ENCODE measurements at regions not wholly inside any gene's neighbourhood (a gene's known extent, or its start where the extent isn't known, plus 50 kb on each side); places are given as distances from the start of the nearest gene placed in this dataset.

- DNase-seq: no peak
Observed at GRCh38 chr2:16008856-16009255, 68.5 kb downstream of the MYCN start.

- DNase-seq: no peak
Observed at GRCh38 chr2:16008331-16008850, 68.0 kb downstream of the MYCN start.

- DNase-seq: no peak
Observed at GRCh38 chr2:16007167-16007934, 67.0 kb downstream of the MYCN start.

- no peak for DNase-seq
Observed at GRCh38 chr2:16006537-16007166, 66.3 kb downstream of the MYCN start.

GRCh38 chr2:16005816-16006536, 65.6 kb downstream of the MYCN start:
- no peak for DNase-seq

- DNase-seq: no peak
Observed at GRCh38 chr2:16005389-16005788, 65.0 kb downstream of the MYCN start.

GRCh38 chr2:16003809-16004208, 63.5 kb downstream of the MYCN start:
- no peak for DNase-seq

GRCh38 chr2:16003152-16003551, 62.8 kb downstream of the MYCN start:
- DNase-seq: no peak

GRCh38 chr2:16002575-16002974, 62.2 kb downstream of the MYCN start:
- DNase-seq: no peak

- DNase-seq: no peak
Observed at GRCh38 chr2:16002144-16002543, 61.8 kb downstream of the MYCN start.

- DNase-seq: no peak
Observed at GRCh38 chr2:16000642-16001041, 60.3 kb downstream of the MYCN start.

GRCh38 chr2:15999596-16000469, 59.5 kb downstream of the MYCN start:
- DNase-seq: no peak

GRCh38 chr2:15997728-15998280, 57.5 kb downstream of the MYCN start:
- DNase-seq: no peak

- no peak for DNase-seq
Observed at GRCh38 chr2:15996536-15997423, 56.4 kb downstream of the MYCN start.

Data from midbrain (tissue), 1 donor.